NT2/D1 (cell line): ENCODE measurements at regions not wholly inside any gene's neighbourhood (a gene's known extent, or its start where the extent isn't known, plus 50 kb on each side); places are given as distances from the start of the nearest gene placed in this dataset.

ENCODE experiments used
- YY1 ChIP-seq: IDR thresholded peaks from 2 replicates; pipeline ENCODE4 v1.6.1; 2011; ENCODE audit not compliant: insufficient read length, insufficient read depth
- ZNF274 ChIP-seq: IDR thresholded peaks from 2 replicates; pipeline ENCODE4 v1.6.1; 2011; ENCODE audit warnings: mild to moderate bottlenecking, low read depth, low read length

- TF ChIP-seq ZNF274: no peak
- no peak for TF ChIP-seq YY1
Measured at GRCh38 chrY:12465706-12466105, 235.3 kb upstream of the USP9Y start.
